Activated B cell treated with CpG ODN at 0.5 μM for 24 hours (primary cell): ENCODE measurements at regions not wholly inside any gene's neighbourhood (a gene's known extent, or its start where the extent isn't known, plus 50 kb on each side); places are given as distances from the start of the nearest gene placed in this dataset.

Experiments
- ATAC-seq: fragments of 200-7000 bp; cut with Tn5 transposase; one replicate; pipeline ENCODE4 v1.10.0; 2021; ENCODE audit warnings: low read depth, mild to moderate bottlenecking, moderate library complexity
- CTCF ChIA-PET: fragments of 350-600 bp; sonication (Branson Sonifier 250); formaldehyde crosslinking; loops from one replicate; lab custom pipeline; 2021; ENCODE audit warnings: antibody characterized with exemption; lab: Charles Lee
- POLR2A ChIA-PET: fragments of 350-600 bp; sonication (Branson Sonifier 250); formaldehyde crosslinking; loops from one replicate; lab custom pipeline; 2021; ENCODE audit warnings: antibody characterized with exemption; lab: Charles Lee
- DNase-seq: peaks from one replicate; pipeline ENCODE4 v3.0.0; 2022
- H3K27ac Mint-ChIP-seq: one replicate; pipeline ENCODE4 v1.8.0; 2020; ENCODE audit warnings: mixed read lengths
- H3K27me3 Mint-ChIP-seq: one replicate; pipeline ENCODE4 v1.8.0; 2021; ENCODE audit warnings: mixed read lengths
- H3K36me3 Mint-ChIP-seq: one replicate; pipeline ENCODE4 v1.8.0; 2021; ENCODE audit warnings: low read depth, mixed read lengths
- H3K4me1 Mint-ChIP-seq: one replicate; pipeline ENCODE4 v1.8.0; 2021; ENCODE audit warnings: mixed read lengths
- H3K4me3 Mint-ChIP-seq: one replicate; pipeline ENCODE4 v1.8.0; 2020; ENCODE audit warnings: mild to moderate bottlenecking, mixed read lengths
- H3K9me3 Mint-ChIP-seq: one replicate; pipeline ENCODE4 v1.8.0; 2020; ENCODE audit warnings: mixed read lengths
- intact Hi-C: fragments of 100-400 bp; cut with micrococcal nuclease; formaldehyde crosslinking; loops from one replicate; pipeline ENCODE4 v1.15.1; 2024
- TF ChIP-seq, protein P1 (sequence below): fragments of 200-600 bp; IDR thresholded peaks from one replicate; pipeline ENCODE4 v1.8.0; 2022; ENCODE audit warnings: antibody characterized with exemption, mild to moderate bottlenecking

DNA sequence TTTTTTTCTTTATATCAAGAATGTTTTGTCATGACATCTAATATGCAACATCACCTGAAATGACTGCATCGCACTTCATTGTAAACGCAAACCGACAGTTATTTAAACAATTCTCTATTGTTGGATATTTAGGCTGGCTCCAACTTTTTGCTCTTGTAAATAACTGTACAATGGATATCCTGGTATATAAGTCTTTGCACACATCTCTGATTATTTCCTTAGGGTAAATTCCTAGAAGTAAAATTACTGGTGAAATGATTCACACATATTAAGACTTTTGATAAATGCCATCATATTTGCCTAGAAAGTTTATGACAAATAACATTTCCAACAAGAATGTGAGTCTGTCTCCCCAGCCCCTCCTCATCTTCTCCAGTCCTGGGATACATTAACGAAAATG, 154.7 kb downstream of the TFAP2C start:
- Mint-ChIP-seq H3K4me1 (no peaks in the 10 kb centered on the region), H3K27ac (no peak overlapping the region), H3K27me3 (peaks cover 11% of the 10 kb centered on the region), H3K36me3 (no peaks in the 10 kb centered on the region), H3K9me3 (no peaks in the 10 kb centered on the region), H3K4me3 (no peak overlapping the region)
- TF ChIP-seq, protein P1, sequence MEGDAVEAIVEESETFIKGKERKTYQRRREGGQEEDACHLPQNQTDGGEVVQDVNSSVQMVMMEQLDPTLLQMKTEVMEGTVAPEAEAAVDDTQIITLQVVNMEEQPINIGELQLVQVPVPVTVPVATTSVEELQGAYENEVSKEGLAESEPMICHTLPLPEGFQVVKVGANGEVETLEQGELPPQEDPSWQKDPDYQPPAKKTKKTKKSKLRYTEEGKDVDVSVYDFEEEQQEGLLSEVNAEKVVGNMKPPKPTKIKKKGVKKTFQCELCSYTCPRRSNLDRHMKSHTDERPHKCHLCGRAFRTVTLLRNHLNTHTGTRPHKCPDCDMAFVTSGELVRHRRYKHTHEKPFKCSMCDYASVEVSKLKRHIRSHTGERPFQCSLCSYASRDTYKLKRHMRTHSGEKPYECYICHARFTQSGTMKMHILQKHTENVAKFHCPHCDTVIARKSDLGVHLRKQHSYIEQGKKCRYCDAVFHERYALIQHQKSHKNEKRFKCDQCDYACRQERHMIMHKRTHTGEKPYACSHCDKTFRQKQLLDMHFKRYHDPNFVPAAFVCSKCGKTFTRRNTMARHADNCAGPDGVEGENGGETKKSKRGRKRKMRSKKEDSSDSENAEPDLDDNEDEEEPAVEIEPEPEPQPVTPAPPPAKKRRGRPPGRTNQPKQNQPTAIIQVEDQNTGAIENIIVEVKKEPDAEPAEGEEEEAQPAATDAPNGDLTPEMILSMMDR = no peak
- ATAC-seq (no peak), DNase-seq (no peak)
- intact Hi-C loops = no loop called here
- ChIA-PET POLR2A (no interaction called here), CTCF (no interaction called here)

DNA sequence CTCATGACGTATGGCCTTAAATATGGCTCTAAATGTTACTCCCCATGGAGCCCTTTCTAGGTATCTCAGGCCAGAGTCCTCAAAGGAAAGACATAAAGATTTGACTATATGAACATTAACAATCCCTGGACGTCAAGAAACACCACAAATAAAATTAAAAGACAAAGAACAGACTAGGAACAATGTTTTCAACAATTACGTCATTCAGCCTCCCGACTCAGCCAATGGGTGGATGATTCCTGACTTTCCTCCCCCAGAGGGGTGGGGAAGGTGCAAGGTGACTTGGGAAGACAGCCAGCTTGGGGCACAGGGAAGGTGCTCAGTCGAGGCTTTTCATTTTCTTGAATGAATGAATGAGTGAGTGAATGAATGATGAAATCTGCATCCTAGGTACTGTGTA, 157.4 kb downstream of the TFAP2C start:
- no peak for ATAC-seq
- no peak overlapping the region for H3K27ac Mint-ChIP-seq
- POLR2A ChIA-PET = no interaction called here

DNA sequence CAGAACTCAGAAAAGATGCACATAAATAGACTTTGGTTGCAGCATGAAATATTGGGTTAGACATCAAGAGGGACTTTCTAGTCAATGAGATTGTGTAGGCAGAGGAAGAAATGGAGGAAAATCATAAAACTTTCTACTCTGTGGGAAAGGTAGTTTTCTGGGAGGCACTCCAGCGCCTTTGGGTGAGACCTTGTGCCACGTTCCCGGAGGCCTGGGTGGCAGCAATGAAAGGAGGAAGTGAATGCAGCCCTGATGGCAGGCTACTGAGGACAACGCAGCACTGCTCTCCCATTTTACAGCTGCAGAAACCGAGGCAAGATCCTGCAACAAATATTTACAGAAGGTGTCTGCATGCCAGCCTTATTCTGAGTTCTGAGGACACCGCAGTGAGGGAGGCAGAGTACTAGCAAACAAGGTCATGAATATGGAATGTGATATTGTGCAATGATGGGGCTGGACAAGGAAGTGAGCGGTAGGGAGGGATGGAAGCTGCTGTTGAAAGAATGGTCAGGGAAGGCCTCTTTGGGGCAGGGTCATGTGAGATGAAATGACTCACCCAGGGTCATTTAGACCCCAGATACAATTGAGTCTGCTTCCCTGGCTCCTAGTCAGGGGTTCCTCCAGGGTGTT, 159.1 kb downstream of the TFAP2C start:
- intact Hi-C loops = no loop called here
- H3K27ac Mint-ChIP-seq = no peak overlapping the region
- ChIA-PET CTCF (no interaction called here), POLR2A (no interaction called here)
- H3K4me1 Mint-ChIP-seq = no peaks in the 10 kb centered on the region
- H3K36me3 Mint-ChIP-seq = no peaks in the 10 kb centered on the region
- no peak for ATAC-seq
- no peaks in the 10 kb centered on the region for H3K27me3 Mint-ChIP-seq
- H3K9me3 Mint-ChIP-seq = no peaks in the 10 kb centered on the region
- no peak for DNase-seq
- H3K4me3 Mint-ChIP-seq = no peak overlapping the region
- TF ChIP-seq, protein P1 = no peak

More for the DNA sequence above, 157.4 kb downstream of the TFAP2C start:
- TF ChIP-seq, protein P1 = no peak
- DNase-seq = no peak
- CTCF ChIA-PET = no interaction called here
- Mint-ChIP-seq H3K4me1 (no peaks in the 10 kb centered on the region), H3K36me3 (no peaks in the 10 kb centered on the region), H3K9me3 (no peaks in the 10 kb centered on the region), H3K27me3 (peaks cover 6% of the 10 kb centered on the region), H3K4me3 (no peak overlapping the region)
- intact Hi-C loops = no loop called here

DNA sequence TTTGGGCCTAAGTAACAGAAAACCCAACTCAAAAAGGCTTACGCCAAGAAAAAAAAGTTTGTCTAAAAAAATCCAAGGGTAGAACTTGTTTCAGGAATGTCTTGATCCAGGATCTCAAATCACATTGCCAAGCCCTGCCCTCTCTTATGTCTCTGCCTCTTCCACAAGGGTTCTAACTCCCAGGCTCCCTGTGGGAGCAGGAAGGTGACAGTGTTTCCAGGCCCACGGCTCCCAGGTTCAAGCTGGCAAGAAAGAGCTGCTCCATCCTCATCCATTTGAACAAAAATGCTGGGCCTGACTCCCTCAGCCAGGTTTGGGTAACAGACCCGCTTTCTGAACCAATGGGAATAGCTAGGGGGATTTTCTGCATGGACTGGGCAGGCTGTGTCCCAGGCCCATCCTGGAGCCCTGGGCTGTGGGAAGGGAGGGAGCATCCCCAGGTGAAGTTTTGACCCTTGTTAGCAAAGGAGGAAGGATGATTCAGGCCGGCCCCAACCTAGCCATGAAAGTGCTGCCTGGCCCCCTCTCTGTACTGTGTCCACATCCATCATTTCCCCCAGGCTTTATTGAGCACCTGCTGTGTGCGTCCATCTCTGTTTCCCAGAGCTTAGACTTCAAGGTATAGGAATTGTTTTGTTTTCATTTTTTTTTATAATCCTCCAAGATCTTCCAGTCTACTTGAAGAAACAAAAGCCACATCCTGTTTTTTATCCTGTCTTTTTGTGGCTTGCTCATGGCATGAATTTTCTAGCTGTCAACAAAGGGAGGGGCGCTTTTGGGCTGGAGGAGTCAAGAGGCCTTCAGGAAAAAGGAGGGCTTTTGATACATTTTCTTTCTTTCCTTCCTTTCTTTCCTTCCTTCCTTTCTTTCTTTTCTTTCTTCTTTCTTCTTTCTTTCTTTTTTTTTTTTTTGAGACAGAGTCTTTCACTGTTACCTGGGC, 159.8 kb downstream of the TFAP2C start:
- TF ChIP-seq, protein P1 = no peak
- CTCF ChIA-PET = no interaction called here
- Mint-ChIP-seq H3K27me3 (no peaks in the 10 kb centered on the region), H3K9me3 (no peaks in the 10 kb centered on the region), H3K27ac (no peak overlapping the region), H3K4me1 (no peaks in the 10 kb centered on the region), H3K36me3 (no peaks in the 10 kb centered on the region), H3K4me3 (no peak overlapping the region)
- no peak for ATAC-seq
- POLR2A ChIA-PET = no interaction called here
- no peak for DNase-seq
- intact Hi-C loops = no loop called here

DNA sequence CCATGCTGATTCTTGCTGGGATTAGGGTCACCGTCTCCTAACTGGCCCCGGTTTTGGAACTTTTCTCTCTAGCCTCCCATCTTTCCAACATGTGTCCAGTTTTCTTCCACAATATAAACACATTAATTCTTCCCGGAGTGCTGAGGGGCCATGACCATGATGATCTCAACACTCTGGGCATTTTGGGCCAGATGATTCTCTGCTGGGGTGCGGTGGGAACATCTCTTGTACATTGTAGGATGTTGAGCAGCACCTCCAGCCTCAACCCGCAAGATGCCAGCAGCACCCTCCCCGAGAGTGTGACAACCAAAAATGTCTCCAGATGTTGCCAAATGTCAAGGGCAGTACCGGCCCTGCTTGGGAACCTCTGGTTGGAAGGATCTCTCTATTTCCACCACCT, 164.8 kb downstream of the TFAP2C start:
- TF ChIP-seq, protein P1 = no peak
- Mint-ChIP-seq H3K36me3 (no peaks in the 10 kb centered on the region), H3K9me3 (peaks cover 4% of the 10 kb centered on the region), H3K4me1 (no peaks in the 10 kb centered on the region), H3K4me3 (no peak overlapping the region), H3K27me3 (no peaks in the 10 kb centered on the region), H3K27ac (no peak overlapping the region)
- DNase-seq (no peak), ATAC-seq (no peak)
- intact Hi-C loops = no loop called here
- POLR2A ChIA-PET = no interaction called here
- CTCF ChIA-PET = no interaction called here
